Endothelial cell of umbilical vein (primary cell): ENCODE measurements at regions not wholly inside any gene's neighbourhood (a gene's known extent, or its start where the extent isn't known, plus 50 kb on each side); places are given as distances from the start of the nearest gene placed in this dataset.
"Not testable (repeated sequence)": the region's sequence is repeated elsewhere in the genome, so short reads cannot be mapped to it uniquely, and the experiment has no call there.

Experiments used
- CTCF ChIP-seq, 2 donors: IDR thresholded peaks; 1 replicate in 1 of 2; 2 replicates in 1 of 2; pipeline ENCODE4 v1.5.1; 2011; ENCODE audit warnings: low read length in 2 of 2, mild to moderate bottlenecking in 2 of 2, moderate library complexity in 2 of 2, control low read depth in 1 of 2, inconsistent platforms in 1 of 2, low read depth in 1 of 2; ENCODE audit not compliant: insufficient read depth in 1 of 2; ENCODE audit errors: extremely low read depth in 1 of 2
- EZH2 ChIP-seq: IDR thresholded peaks from 2 replicates; pipeline ENCODE4 v1.6.1; 2012; ENCODE audit warnings: borderline replicate concordance, low read depth, mild to moderate bottlenecking, moderate library complexity, low read length, inconsistent platforms; ENCODE audit not compliant: severe bottlenecking
- MAX ChIP-seq: IDR thresholded peaks from 2 replicates; pipeline ENCODE4 v1.6.1; 2011; ENCODE audit not compliant: insufficient read depth, insufficient read length
- POLR2A ChIP-seq: IDR thresholded peaks from 2 replicates; pipeline ENCODE4 v1.6.1; 2012; ENCODE audit warnings: low read depth, mild to moderate bottlenecking, control low read depth, low read length
- POLR2AphosphoS5 ChIP-seq: IDR thresholded peaks from 2 replicates; pipeline ENCODE4 v1.6.1; 2012; ENCODE audit warnings: low read depth, mild to moderate bottlenecking, control low read depth, low read length, moderate library complexity; ENCODE audit not compliant: insufficient read depth

GRCh38 chr3:165936081-165936480 is 98.9 kb upstream of the BCHE start:
- not testable (repeated sequence) for TF ChIP-seq CTCF (IDR thresholded peaks at IDR 0.05; ENCODE audit: extremely low read depth in 1 of 2, insufficient read depth in 1 of 2, low read depth in 1 of 2, low read length in 2 of 2); POLR2AphosphoS5; EZH2; POLR2A; MAX
